HFFc6 (cell line): ENCODE measurements at regions not wholly inside any gene's neighbourhood (a gene's known extent, or its start where the extent isn't known, plus 50 kb on each side); places are given as distances from the start of the nearest gene placed in this dataset.

ENCODE experiments used
- DNase-seq: peaks from one replicate; pipeline ENCODE4 v3.0.0-alpha.2; 2018
- H3K27ac Mint-ChIP-seq: 2 replicates; pipeline ENCODE4 v1.8.0; 2020; ENCODE audit warnings: mild to moderate bottlenecking, mixed read lengths
- H3K27me3 Mint-ChIP-seq: 2 replicates; pipeline ENCODE4 v1.8.0; 2021; ENCODE audit warnings: mild to moderate bottlenecking, moderate library complexity, mixed read lengths; ENCODE audit not compliant: insufficient read depth
- H3K36me3 Mint-ChIP-seq: 2 replicates; pipeline ENCODE4 v1.8.0; 2021; ENCODE audit warnings: low read depth, mixed read lengths
- H3K4me1 Mint-ChIP-seq: 2 replicates; pipeline ENCODE4 v1.8.0; 2020; ENCODE audit warnings: low read depth, mixed read lengths
- H3K4me3 Mint-ChIP-seq: 2 replicates; pipeline ENCODE4 v1.8.0; 2020; ENCODE audit warnings: mild to moderate bottlenecking, moderate library complexity, mixed read lengths
- H3K9me3 Mint-ChIP-seq: 2 replicates; pipeline ENCODE4 v1.8.0; 2020; ENCODE audit warnings: mild to moderate bottlenecking, mixed read lengths
- TF ChIP-seq, protein P1 (sequence below): fragments of 200-600 bp; sonication (generic); IDR thresholded peaks from 2 replicates; pipeline ENCODE4 v1.5.0; 2021; ENCODE audit warnings: antibody characterized with exemption, mild to moderate bottlenecking

- TF ChIP-seq, protein P1, sequence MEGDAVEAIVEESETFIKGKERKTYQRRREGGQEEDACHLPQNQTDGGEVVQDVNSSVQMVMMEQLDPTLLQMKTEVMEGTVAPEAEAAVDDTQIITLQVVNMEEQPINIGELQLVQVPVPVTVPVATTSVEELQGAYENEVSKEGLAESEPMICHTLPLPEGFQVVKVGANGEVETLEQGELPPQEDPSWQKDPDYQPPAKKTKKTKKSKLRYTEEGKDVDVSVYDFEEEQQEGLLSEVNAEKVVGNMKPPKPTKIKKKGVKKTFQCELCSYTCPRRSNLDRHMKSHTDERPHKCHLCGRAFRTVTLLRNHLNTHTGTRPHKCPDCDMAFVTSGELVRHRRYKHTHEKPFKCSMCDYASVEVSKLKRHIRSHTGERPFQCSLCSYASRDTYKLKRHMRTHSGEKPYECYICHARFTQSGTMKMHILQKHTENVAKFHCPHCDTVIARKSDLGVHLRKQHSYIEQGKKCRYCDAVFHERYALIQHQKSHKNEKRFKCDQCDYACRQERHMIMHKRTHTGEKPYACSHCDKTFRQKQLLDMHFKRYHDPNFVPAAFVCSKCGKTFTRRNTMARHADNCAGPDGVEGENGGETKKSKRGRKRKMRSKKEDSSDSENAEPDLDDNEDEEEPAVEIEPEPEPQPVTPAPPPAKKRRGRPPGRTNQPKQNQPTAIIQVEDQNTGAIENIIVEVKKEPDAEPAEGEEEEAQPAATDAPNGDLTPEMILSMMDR: no peak
- H3K4me1 Mint-ChIP-seq: no peaks in the 10 kb centered on the region
These were observed 286.0 kb downstream of the CDK5RAP2 start for GRCh38 chr9:120294003-120294402.

DNA sequence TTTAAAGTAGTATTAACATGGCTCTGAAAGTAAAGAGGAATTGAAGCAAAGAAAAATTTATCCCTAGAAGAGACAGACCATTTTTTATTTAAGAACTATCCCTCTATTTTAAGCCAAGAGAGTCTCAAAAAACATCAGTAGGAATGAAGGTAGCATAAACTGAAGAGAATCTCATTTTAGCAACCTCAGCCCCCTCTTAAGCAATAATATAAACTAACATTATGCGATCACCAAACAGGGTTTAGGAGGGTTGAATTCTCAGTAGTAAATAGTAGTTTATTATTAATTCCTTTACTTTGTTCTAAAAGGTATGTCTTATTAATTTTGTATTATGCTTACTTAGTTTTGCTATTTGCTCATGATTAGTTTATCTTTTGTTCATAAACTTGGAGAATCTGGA is 287.4 kb downstream of the CDK5RAP2 start:
- Mint-ChIP-seq H3K27me3 (no peaks in the 10 kb centered on the region), H3K4me3 (no peak overlapping the region), H3K36me3 (no peaks in the 10 kb centered on the region), H3K9me3 (no peaks in the 10 kb centered on the region), H3K4me1 (no peaks in the 10 kb centered on the region), H3K27ac (no peak overlapping the region)
- TF ChIP-seq, protein P1: no peak
- no peak for DNase-seq

More at GRCh38 chr9:120294003-120294402, 286.0 kb downstream of the CDK5RAP2 start:
- H3K4me3 Mint-ChIP-seq: no peak overlapping the region
- no peaks in the 10 kb centered on the region for H3K9me3 Mint-ChIP-seq
- no peaks in the 10 kb centered on the region for H3K27me3 Mint-ChIP-seq
- DNase-seq: no peak
- H3K36me3 Mint-ChIP-seq: no peaks in the 10 kb centered on the region
- H3K27ac Mint-ChIP-seq: no peak overlapping the region

GRCh38 chr9:120291050-120291449 is 288.9 kb downstream of the CDK5RAP2 start:
- DNase-seq: no peak
- Mint-ChIP-seq H3K4me1 (no peaks in the 10 kb centered on the region), H3K4me3 (no peak overlapping the region), H3K27me3 (peaks cover 1% of the 10 kb centered on the region; the same call in 1 of the 2 replicates), H3K9me3 (no peaks in the 10 kb centered on the region), H3K27ac (no peak overlapping the region), H3K36me3 (no peaks in the 10 kb centered on the region)
- TF ChIP-seq, protein P1: no peak

DNA sequence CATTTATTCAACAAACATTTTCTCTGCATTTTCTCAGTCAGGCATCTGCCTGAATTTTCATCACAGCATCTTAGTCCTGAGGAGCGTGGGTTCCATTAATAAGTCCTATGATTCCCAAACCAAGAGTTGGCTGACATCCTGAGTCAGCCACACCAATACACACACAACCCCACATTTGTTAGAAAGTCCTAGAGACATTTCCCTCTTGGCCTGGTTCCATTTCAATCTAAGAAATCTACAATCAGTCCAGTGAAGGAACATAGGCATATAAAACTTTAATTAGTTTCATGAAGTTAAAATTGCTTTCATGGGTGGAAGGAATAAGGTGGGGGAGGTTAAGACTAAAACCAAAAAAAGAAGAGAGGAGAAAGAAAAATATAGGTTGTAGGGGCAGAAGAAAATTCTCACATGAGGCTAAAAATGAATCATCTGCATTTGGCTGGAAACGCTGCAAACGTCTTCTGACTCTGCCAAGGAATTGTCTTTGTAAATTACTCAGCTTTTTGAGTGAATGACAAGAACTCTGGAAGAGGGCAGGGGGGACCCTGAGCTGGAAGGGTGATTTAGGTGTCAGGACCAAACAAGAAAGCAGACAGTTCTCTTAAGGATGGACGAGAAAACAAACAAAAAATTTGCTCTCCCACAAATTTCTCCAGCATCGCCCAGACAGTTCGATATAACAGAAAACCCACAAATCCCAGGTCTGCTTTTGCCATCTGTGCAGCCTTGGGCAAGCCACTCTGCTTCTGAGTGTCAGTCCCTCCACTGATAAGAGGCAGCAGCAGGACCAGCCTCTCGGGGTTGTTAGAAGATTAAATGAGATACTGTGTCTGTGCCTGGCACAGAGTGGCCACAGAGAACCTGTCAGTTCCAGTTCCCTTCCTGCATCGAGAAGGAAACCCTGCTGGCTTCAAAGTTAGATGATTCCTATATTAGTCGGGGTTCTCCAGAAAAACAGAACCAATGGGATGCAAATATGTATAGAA is 289.7 kb downstream of the CDK5RAP2 start:
- peaks cover 2% of the 10 kb centered on the region; the same call in 1 of the 2 replicates for H3K27me3 Mint-ChIP-seq
- TF ChIP-seq, protein P1: no peak
- no peak for DNase-seq
- no peak overlapping the region for H3K27ac Mint-ChIP-seq
- H3K36me3 Mint-ChIP-seq: no peaks in the 10 kb centered on the region
- H3K4me3 Mint-ChIP-seq: no peak overlapping the region
- H3K4me1 Mint-ChIP-seq: no peaks in the 10 kb centered on the region
- no peaks in the 10 kb centered on the region for H3K9me3 Mint-ChIP-seq

DNA sequence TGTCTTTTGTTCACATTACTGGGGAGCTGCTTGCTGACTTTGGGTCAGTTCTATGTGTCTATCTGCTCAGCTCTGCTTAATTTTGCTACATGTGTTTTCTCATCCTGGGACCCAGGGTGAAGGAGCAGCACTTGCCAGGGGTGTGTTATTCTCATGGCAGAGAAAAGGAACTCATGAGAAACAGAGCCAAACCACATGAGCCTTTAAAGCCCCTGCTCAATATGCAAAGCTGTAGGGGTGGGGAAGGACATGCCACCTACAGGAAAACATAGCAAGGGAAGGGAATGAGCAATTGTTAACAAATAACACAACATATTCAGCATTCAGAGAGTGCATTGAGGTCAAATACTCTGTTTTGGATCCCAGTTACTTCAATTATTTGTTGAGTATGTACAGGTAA is 290.9 kb downstream of the CDK5RAP2 start:
- TF ChIP-seq, protein P1: no peak
- H3K27ac Mint-ChIP-seq: no peak overlapping the region
- H3K36me3 Mint-ChIP-seq: no peaks in the 10 kb centered on the region
- no peak overlapping the region for H3K4me3 Mint-ChIP-seq
- H3K4me1 Mint-ChIP-seq: no peaks in the 10 kb centered on the region
- DNase-seq: no peak
- peaks cover 2% of the 10 kb centered on the region; the same call in 1 of the 2 replicates for H3K27me3 Mint-ChIP-seq
- no peaks in the 10 kb centered on the region; the same call in 1 of the 2 replicates for H3K9me3 Mint-ChIP-seq
